ENCODE measurements at regions not wholly inside any gene's neighbourhood (a gene's known extent, or its start where the extent isn't known, plus 50 kb on each side); places are given as distances from the start of the nearest gene placed in this dataset.

DNA sequence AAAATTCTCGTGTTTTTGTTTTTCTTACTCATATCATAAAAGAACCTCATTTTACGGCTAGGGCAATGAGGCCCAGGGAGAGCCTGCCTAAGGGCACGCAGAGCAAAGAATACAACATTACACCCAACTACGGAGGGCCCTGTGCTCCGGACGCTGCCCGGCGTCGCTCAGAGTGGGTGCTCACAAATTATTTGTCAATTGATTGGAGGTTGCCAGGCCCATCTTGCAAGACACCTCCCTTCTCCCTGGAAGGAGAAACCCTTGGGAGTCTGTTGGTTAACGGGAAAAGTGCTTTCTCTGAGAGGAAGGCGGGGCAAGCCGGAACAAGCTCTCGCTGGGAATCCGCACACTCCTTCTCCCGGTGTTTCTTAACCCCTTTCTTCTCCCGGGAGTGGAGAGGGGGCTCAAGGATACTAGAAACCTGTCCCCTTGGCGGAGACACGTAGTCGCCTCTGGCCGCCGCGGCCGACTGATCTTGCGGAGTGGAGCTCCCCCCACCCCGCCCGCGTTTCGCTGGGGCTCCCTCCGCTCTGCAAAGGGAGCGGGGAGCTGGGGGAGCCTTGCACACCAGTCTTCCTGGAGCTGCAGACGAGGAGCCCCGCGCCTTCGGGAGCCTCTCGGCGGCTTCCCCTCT lies 599.3 kb upstream of the SGCD start:
- WGBS, 4 donors: 3 to 6% (median 4%) methylated on average over 27 to 36 of the region's 36 CpGs
- DNase-seq (peak in 1 of 5 donors; percentile 18), ATAC-seq (no peak)
- Histone ChIP-seq H3K27ac (peak overlapping the region in 10 of 12 donors; percentile 76 to 89 (median 85)), H3K36me3 (no peaks in the 10 kb centered on the region), H3K9me3 (no peaks in the 10 kb centered on the region), H3K4me1 (peaks cover 0 to 28% (median 6%) of the 10 kb centered on the region in 12 donors), H3K27me3 (peaks cover 0 to 49% (median 16%) of the 10 kb centered on the region in 9 donors), H3K4me3 (peak overlapping the region; percentile 5 to 64 (median 59))
- TF ChIP-seq POLR2A (IDR thresholded peaks at IDR 0.05): no peak
- TF ChIP-seq, protein P1, sequence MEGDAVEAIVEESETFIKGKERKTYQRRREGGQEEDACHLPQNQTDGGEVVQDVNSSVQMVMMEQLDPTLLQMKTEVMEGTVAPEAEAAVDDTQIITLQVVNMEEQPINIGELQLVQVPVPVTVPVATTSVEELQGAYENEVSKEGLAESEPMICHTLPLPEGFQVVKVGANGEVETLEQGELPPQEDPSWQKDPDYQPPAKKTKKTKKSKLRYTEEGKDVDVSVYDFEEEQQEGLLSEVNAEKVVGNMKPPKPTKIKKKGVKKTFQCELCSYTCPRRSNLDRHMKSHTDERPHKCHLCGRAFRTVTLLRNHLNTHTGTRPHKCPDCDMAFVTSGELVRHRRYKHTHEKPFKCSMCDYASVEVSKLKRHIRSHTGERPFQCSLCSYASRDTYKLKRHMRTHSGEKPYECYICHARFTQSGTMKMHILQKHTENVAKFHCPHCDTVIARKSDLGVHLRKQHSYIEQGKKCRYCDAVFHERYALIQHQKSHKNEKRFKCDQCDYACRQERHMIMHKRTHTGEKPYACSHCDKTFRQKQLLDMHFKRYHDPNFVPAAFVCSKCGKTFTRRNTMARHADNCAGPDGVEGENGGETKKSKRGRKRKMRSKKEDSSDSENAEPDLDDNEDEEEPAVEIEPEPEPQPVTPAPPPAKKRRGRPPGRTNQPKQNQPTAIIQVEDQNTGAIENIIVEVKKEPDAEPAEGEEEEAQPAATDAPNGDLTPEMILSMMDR (IDR thresholded peaks at IDR 0.05): no peak
- intact Hi-C loops (cut with DNase I): loop anchor here in 7 of 10 donors (2.0 to 10.0 kb wide), 10 partner anchors 113 to 755 kb away; no protein-coding TSS in a partner anchor

DNA sequence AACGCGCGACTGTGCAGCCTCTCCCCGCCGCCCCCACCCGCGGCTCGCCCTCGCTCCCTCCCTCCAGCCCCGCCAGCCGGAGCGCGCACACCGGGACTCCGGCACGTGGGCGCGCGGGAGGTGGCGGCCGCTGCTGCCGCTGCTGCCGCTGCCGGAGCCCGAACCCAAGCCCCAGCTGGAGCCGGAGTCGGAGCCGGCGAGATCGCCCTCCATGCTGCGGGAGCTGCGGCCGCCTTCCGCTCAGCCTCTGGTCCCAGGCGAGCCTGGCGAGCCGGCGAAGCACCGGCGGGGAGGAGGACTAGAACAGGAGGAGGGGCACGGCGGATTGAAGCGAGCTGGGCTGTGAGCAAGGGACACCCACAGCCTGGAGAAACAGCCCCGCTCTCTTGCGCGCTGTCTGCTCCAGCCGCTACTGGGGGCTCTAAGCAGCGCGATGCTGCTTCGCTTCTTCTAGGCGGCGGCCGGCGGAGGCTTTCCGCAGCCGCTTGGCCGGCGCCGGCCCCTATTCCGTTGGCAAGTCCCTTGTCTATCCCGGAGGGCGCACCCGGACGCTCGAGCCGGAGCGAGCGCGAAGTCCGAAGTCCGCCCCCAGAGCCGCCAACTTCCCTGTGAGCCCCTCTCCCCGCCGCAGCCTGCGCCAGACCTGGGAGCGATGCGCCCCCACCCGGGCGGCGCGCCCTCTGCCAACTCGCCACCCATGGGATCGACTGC lies 598.7 kb upstream of the SGCD start:
- Histone ChIP-seq H3K36me3 (no peaks in the 10 kb centered on the region), H3K9me3 (no peaks in the 10 kb centered on the region), H3K27me3 (peaks cover 0 to 49% (median 16%) of the 10 kb centered on the region in 9 donors), H3K27ac (peak overlapping the region in 11 of 12 donors; percentile 72 to 89 (median 85)), H3K4me3 (peak overlapping the region; percentile 5 to 64 (median 59)), H3K4me1 (peaks cover 0 to 28% (median 6%) of the 10 kb centered on the region in 12 donors)
- no peak for TF ChIP-seq POLR2A (IDR thresholded peaks at IDR 0.05)
- TF ChIP-seq, protein P1 (IDR thresholded peaks at IDR 0.05): peak in 6 of 12 donors; percentile 11 to 49 (median 28)
- WGBS, 4 donors: 0 to 1% (median 1%) methylated on average over 34 to 83 of the region's 83 CpGs
- intact Hi-C loops (cut with DNase I): loop anchor here in 7 of 10 donors (2.0 to 10.0 kb wide), 10 partner anchors 114 to 756 kb away; no protein-coding TSS in a partner anchor
- DNase-seq (peak; percentile 44 to 79 (median 70)), ATAC-seq (peak; percentile 57 to 83 (median 75))

DNA sequence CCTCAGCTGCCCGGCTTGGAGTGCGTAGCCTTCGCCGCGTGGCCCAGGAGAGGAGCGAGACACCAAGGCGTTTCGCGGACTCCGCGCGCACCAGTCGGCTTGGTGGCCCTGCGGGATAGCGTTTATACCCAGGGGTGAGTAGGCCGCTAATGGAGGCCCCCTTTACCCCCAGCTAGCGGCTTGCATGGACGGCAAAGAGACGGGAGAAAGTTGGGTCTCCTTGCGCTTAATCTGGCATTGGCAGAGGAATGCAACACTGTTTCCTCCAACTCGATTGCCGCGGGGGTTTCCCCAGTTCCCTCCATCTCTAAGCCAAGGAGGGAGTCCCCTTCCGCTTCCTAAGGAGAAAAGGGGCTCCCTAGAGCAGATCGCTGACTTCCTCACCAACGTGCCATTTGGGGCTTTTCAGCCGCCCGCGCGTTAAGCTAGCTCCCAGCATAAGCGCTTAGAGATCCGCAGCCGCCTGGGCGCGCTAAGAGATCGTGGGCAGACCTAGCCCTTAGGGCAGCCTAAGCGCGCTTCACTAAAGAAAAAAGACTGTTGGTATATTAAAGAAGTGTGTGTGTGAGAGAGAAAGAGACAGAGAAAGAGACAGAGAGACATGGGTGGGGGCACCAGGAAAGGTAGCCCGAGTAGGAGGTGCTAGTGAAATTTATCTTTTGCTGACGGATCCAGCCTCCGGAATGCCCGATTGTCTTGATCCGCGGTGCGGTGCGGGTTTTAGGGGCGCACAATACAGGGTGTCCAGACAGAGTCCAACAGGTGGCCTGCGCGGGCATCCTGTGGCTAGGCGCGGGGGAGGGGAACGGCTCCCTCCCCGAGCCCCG lies 597.9 kb upstream of the SGCD start:
- Histone ChIP-seq H3K9me3 (no peaks in the 10 kb centered on the region), H3K4me1 (peaks cover 0 to 33% (median 7%) of the 10 kb centered on the region in 12 donors), H3K4me3 (peak overlapping the region; percentile 5 to 64 (median 59)), H3K27me3 (peaks cover 0 to 49% (median 16%) of the 10 kb centered on the region in 9 donors), H3K27ac (peak overlapping the region; percentile 20 to 89 (median 85)), H3K36me3 (no peaks in the 10 kb centered on the region)
- no peak for TF ChIP-seq POLR2A (IDR thresholded peaks at IDR 0.05)
- TF ChIP-seq, protein P1 (IDR thresholded peaks at IDR 0.05): peak in 2 of 12 donors; percentile 2 to 5
- DNase-seq (peak; percentile 30 to 71 (median 62)), ATAC-seq (peak; percentile 52 to 77 (median 60))
- 2 to 3% (median 2%) methylated on average over 48 to 54 of the region's 54 CpGs for WGBS, 4 donors
- intact Hi-C loops (cut with DNase I): loop anchor here in 7 of 10 donors (2.0 to 10.0 kb wide), 10 partner anchors 114 to 757 kb away; no protein-coding TSS in a partner anchor
